ENCODE measurements at regions not wholly inside any gene's neighbourhood (a gene's known extent, or its start where the extent isn't known, plus 50 kb on each side); places are given as distances from the start of the nearest gene placed in this dataset.

DNA sequence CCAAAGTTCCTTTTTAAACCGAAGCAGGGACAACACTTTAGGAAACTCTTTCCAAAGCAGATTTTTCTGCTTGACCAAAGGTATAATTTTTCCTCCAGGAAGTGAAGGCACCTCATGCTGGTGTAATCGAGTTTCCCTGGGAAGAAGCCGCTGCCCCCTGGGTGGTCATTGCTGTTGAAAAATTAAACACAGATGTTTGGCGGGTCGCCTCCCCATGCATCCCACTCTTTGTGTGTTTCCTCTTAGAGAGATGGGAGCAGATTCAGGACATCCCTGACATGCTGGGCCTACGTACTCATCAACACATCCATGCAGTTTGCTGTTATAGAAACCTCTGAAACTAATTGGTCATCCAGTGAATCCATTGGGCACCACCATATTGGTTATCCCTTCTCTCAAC lies 179.2 kb upstream of the HCCS start:
- no peak overlapping the region for H3K27ac Mint-ChIP-seq
- no peaks in the 10 kb centered on the region for H3K9me3 Mint-ChIP-seq
- H3K27me3 Mint-ChIP-seq (ENCODE audit: low read depth), result no peaks in the 10 kb centered on the region
- H3K4me1 Mint-ChIP-seq (ENCODE audit: low read depth), result no peaks in the 10 kb centered on the region
- no peak for DNase-seq (ENCODE audit: low spot score)
- no peaks in the 10 kb centered on the region for H3K36me3 Mint-ChIP-seq (ENCODE audit: low read depth)
- intact Hi-C loops (cut with micrococcal nuclease), result no loop called here
- H3K4me3 Mint-ChIP-seq (ENCODE audit: low read depth), result no peak overlapping the region

DNA sequence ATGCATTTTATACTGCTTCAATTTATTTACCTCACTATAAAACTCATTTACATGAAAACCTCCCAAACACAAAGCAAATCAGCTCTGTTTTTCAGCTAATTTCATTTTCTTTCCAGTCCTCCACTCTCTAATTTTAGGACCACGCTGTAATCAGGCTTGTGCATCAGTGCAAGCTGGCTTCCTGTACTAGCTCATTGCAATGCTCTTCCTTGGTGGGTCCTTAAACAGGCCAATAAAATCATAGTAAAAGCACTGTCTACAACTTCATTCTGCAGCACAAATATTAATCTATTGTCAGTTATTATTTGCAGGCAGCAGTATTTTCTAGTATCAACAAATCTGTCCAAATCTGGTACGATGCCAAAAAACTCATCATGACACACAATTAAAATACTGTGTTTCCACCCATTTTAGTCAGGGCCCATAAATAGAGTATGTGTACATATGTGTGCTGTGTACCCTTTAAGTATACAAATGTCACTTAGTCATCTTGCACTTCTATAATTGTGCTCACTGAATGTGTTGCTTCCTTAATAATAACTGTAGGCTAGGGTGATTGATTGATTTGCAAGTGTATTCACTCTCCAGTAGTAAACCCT lies 178.2 kb upstream of the HCCS start:
- no peak for DNase-seq (ENCODE audit: low spot score)
- H3K36me3 Mint-ChIP-seq (ENCODE audit: low read depth), result no peaks in the 10 kb centered on the region
- no peak overlapping the region for H3K4me3 Mint-ChIP-seq (ENCODE audit: low read depth)
- intact Hi-C loops (cut with micrococcal nuclease), result no loop called here
- H3K27ac Mint-ChIP-seq, result no peak overlapping the region
- H3K9me3 Mint-ChIP-seq, result no peaks in the 10 kb centered on the region
- no peaks in the 10 kb centered on the region for H3K27me3 Mint-ChIP-seq (ENCODE audit: low read depth)
- H3K4me1 Mint-ChIP-seq (ENCODE audit: low read depth), result no peaks in the 10 kb centered on the region

DNA sequence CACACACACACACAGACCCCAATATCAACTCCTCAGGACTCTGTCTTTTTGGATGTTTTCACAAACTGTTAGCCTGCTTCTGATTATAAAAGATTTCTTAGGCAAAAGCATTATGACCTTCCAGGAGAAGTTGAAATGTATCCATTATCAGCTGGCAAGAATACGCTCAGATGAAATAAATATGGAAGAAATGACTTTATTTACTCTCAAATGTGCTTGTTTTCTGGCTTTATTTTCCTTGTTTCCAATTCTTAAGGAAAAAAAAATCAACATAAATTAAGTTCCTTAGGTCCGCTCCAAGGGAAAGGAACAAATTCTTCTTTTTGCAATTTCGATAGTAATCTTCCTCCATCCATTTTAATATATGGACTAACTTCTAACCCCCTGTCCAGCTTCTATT lies 175.6 kb upstream of the HCCS start:
- Mint-ChIP-seq H3K9me3 (no peaks in the 10 kb centered on the region), H3K27ac (no peak overlapping the region), H3K4me3 (ENCODE audit: low read depth) (no peak overlapping the region), H3K36me3 (ENCODE audit: low read depth) (no peaks in the 10 kb centered on the region), H3K27me3 (ENCODE audit: low read depth) (no peaks in the 10 kb centered on the region), H3K4me1 (ENCODE audit: low read depth) (no peaks in the 10 kb centered on the region)
- intact Hi-C loops (cut with micrococcal nuclease), result no loop called here
- no peak for DNase-seq (ENCODE audit: low spot score)

DNA sequence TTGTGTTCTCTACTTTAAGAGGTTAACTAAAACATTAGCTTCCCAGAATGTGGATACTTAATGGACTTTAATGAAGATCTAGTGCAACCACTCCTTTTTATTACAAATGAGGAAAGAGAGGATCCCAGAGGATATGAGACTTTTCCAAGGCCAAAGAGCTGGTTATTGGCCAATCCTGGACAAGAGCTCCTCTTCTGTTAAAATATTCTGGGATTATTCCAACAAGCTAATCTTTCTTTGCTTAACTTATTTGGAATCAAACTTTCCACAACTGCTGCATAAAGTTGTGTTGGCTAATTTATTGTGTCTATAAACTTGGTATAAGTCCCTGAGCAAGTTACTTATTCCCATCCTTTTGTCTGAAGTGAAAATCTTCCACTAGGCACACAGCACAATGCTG lies 174.2 kb upstream of the HCCS start:
- H3K27ac Mint-ChIP-seq, result no peak overlapping the region

DNA sequence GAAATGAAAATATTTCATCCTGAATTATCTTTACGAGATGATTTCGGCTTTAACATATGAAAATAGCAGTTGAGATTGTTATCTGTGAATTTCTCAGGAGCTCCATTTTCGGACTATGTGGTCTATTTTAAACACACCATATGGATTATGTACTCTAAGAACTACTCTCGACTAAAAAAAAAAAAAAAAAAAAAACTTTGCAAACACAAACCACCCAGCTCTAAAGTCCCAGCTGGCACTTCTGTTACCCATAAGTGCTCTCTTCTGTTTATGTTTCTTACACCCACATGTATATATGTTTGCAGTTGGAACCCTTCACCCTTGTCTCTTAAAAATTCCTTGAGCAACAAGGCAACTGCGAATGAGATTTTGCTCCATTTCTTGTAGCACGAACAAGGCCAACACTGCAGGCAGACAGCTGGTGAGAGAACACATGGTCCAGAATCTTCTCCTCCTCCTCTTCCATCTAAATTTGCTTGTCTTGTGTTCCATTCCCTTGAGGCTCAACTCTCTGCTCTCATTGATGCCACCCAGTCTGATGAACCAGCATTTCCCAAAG lies 172.7 kb upstream of the HCCS start:
- Mint-ChIP-seq H3K36me3 (ENCODE audit: low read depth) (no peaks in the 10 kb centered on the region), H3K27me3 (ENCODE audit: low read depth) (no peaks in the 10 kb centered on the region), H3K4me1 (ENCODE audit: low read depth) (no peaks in the 10 kb centered on the region), H3K4me3 (ENCODE audit: low read depth) (no peak overlapping the region), H3K27ac (no peak overlapping the region), H3K9me3 (no peaks in the 10 kb centered on the region)
- intact Hi-C loops (cut with micrococcal nuclease), result no loop called here
- no peak for DNase-seq (ENCODE audit: low spot score)

More for the DNA sequence above, 174.2 kb upstream of the HCCS start:
- no peaks in the 10 kb centered on the region for H3K9me3 Mint-ChIP-seq
- intact Hi-C loops (cut with micrococcal nuclease), result no loop called here
- no peak for DNase-seq (ENCODE audit: low spot score)
- H3K36me3 Mint-ChIP-seq (ENCODE audit: low read depth), result no peaks in the 10 kb centered on the region
- no peaks in the 10 kb centered on the region for H3K27me3 Mint-ChIP-seq (ENCODE audit: low read depth)
- H3K4me1 Mint-ChIP-seq (ENCODE audit: low read depth), result no peaks in the 10 kb centered on the region
- no peak overlapping the region for H3K4me3 Mint-ChIP-seq (ENCODE audit: low read depth)

DNA sequence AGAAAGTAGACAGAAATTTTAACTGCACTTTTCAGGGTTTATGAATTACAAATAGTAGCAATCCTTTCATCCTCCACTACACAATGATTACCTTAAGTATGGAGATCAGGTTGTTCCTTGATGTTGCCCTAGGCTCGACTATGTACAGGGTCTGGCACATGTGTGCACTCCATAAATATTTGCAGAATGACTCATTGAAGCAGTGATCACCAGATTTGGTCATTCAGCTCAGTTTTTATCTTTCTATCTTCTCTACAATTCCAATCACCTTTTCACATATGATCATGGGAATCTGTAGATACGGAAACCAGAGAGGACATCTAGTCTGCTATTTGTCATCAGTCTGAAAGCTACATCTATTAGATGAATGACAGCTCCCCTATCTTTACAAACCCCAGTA lies 171.7 kb upstream of the HCCS start:
- Mint-ChIP-seq H3K27me3 (ENCODE audit: low read depth) (no peaks in the 10 kb centered on the region), H3K4me1 (ENCODE audit: low read depth) (no peaks in the 10 kb centered on the region), H3K9me3 (no peaks in the 10 kb centered on the region), H3K36me3 (ENCODE audit: low read depth) (no peaks in the 10 kb centered on the region), H3K27ac (no peak overlapping the region), H3K4me3 (ENCODE audit: low read depth) (no peak overlapping the region)
- no peak for DNase-seq (ENCODE audit: low spot score)
- intact Hi-C loops (cut with micrococcal nuclease), result no loop called here

DNA sequence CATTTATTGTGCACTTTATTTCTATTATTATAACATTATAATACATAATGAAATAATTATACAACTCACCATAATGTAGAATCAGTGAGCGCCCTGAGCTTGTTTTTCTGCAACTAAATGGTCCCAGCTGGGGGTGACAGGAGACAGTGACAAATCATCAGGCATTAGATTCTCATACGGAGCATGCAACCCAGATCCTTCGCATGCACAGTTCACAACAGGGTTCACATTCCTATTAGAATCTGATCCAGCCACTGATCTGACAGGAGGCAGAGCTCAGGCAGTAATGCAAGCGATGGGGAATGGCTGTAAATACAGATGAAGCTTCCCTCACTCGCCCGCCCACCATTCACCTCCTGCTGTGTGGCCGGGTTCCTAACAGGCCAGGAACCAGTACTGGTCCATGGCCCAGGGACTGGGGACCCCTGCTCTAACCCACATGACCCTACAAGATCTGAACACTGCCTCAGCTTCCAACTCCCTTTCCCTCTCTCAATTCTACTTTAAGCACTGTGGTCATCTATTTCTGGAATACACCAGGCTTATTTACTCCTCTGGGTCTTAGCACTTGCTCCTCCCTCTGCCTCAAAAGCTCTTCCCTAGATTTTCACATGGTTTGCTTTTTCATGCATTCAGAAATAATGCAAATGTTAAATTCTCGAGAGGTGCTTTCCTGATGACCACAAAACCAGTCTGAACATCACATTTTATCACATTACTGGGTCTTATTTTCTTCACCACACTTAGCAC lies 166.8 kb upstream of the HCCS start:
- H3K27me3 Mint-ChIP-seq (ENCODE audit: low read depth), result no peaks in the 10 kb centered on the region
- no peaks in the 10 kb centered on the region for H3K4me1 Mint-ChIP-seq (ENCODE audit: low read depth)
- no peak overlapping the region for H3K27ac Mint-ChIP-seq
- no peak overlapping the region for H3K4me3 Mint-ChIP-seq (ENCODE audit: low read depth)
- H3K36me3 Mint-ChIP-seq (ENCODE audit: low read depth), result no peaks in the 10 kb centered on the region
- H3K9me3 Mint-ChIP-seq, result no peaks in the 10 kb centered on the region
- intact Hi-C loops (cut with micrococcal nuclease), result no loop called here
- DNase-seq (ENCODE audit: low spot score), result no peak

DNA sequence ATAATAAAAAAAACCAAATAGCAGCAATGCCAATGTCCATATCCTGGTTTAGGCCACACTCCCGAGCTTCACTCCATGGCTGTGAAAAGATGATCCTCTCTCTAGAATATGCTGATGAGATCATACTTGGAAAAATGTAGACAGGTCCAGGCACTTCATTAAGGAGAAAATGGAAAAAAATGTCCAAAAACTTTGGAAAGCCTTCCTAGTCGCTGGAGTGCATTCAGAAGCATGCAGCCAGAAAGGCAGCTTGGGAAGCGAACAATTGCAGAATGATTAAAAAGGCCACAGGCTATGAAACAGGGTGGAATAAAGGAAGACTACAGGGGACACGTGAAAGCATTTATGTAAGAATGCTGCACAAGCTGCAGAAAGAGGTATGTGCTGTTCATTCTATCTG lies 165.6 kb upstream of the HCCS start:
- Mint-ChIP-seq H3K9me3 (peaks cover 6% of the 10 kb centered on the region), H3K27ac (no peak overlapping the region)

DNA sequence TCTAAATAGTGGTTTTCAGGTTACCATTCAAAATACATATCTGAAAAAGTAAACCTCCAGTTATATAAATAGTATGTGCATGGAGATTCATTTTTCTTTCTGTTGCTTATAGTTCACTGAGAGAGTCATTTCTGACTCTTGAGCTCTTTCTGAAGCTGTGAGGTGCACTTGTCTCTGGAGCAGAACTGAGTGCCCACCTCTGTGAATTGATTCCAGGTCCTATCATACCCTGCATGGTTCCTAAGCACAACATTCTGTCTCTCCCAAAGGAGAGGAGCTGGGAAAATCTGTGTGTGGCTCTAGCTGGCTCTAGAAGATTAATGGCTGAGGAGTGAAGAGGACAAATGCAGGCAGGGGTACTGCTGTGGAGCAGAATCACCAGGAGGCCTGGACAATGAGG lies 161.6 kb upstream of the HCCS start:
- Mint-ChIP-seq H3K36me3 (ENCODE audit: low read depth) (no peaks in the 10 kb centered on the region), H3K4me3 (ENCODE audit: low read depth) (no peak overlapping the region), H3K4me1 (ENCODE audit: low read depth) (no peaks in the 10 kb centered on the region), H3K27me3 (ENCODE audit: low read depth) (no peaks in the 10 kb centered on the region), H3K9me3 (peaks cover 12% of the 10 kb centered on the region), H3K27ac (no peak overlapping the region)
- intact Hi-C loops (cut with micrococcal nuclease), result no loop called here
- no peak for DNase-seq (ENCODE audit: low spot score)

More for the DNA sequence above, 165.6 kb upstream of the HCCS start:
- DNase-seq (ENCODE audit: low spot score), result no peak
- intact Hi-C loops (cut with micrococcal nuclease), result no loop called here
- Mint-ChIP-seq H3K36me3 (ENCODE audit: low read depth) (no peaks in the 10 kb centered on the region), H3K27me3 (ENCODE audit: low read depth) (no peaks in the 10 kb centered on the region), H3K4me3 (ENCODE audit: low read depth) (no peak overlapping the region), H3K4me1 (ENCODE audit: low read depth) (no peaks in the 10 kb centered on the region)

DNA sequence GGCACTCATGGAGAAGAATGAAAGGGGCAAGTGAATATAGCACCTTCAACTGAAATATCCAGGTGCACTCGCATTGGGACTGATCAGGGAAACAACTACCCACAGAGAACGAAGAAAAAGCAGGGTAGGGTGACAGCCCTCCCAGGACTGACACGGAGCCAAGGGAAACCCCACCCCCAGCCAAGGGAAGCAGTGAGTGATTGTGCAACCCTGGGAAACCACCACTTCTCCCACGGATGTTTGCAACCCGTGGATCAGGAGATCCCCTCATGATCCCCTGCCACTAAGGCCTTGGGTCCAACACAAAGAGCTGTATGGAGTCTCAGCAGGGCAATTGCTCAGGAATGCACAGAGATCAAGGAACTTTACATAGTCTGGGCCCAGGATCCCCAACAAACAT lies 158.5 kb upstream of the HCCS start:
- H3K27ac Mint-ChIP-seq, result no peak overlapping the region
- H3K9me3 Mint-ChIP-seq, result peaks cover 37% of the 10 kb centered on the region
- H3K4me1 Mint-ChIP-seq (ENCODE audit: low read depth), result no peaks in the 10 kb centered on the region
- H3K4me3 Mint-ChIP-seq (ENCODE audit: low read depth), result no peak overlapping the region
- no peaks in the 10 kb centered on the region for H3K36me3 Mint-ChIP-seq (ENCODE audit: low read depth)
- no peak for DNase-seq (ENCODE audit: low spot score)
- H3K27me3 Mint-ChIP-seq (ENCODE audit: low read depth), result no peaks in the 10 kb centered on the region
- intact Hi-C loops (cut with micrococcal nuclease), result no loop called here

DNA sequence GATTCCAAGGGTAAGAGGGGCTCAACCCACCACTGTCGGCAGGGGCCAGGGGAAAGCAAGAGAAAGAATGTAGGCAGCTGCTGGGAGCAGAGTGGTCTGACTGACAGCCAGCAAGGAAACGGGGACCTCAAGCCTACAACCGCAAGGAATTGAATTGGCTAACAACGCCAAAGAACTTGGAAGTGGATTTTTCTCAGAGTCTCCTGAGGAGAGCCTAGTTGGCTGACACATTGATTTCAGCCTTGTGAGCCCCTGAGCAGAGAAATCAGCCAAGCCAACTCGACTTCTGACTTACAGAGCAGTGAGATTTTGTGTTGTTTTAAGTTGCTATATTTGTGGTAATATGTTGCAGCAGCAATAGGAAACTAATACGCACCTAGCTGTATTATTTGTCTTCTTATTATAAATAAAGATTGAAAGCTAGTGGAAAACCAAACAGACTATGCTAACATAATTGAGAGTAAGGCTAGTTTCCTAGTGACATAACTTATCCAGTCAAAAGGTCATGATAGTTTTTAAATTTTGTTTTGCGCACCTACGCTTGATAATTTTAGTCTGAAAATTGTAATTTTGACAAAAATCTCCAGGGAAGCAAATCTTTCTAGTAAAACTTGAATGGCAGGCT lies 145.8 kb upstream of the HCCS start:
- intact Hi-C loops (cut with micrococcal nuclease), result no loop called here
- Mint-ChIP-seq H3K4me1 (ENCODE audit: low read depth) (no peaks in the 10 kb centered on the region), H3K9me3 (no peaks in the 10 kb centered on the region)

DNA sequence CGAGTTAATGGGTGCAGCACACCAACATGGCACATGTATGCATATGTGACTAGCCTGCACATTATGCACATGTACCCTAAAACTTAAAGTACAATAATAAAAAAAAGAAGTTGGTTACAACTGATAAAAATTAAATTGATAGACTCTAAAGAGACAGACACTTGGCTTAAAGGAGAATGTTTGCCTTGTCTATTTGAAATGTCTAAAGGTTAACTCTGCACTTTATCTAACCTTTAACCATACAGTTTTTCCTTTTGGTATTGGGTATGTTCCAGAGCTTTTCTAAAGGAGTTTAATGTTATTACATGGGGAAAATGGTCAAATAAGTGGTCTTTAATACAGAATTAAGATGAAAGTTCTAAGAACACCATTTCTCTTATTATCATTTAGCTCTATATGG lies 145.1 kb upstream of the HCCS start:
- Mint-ChIP-seq H3K9me3 (peaks cover 3% of the 10 kb centered on the region), H3K36me3 (ENCODE audit: low read depth) (no peaks in the 10 kb centered on the region), H3K4me1 (ENCODE audit: low read depth) (no peaks in the 10 kb centered on the region), H3K27me3 (ENCODE audit: low read depth) (no peaks in the 10 kb centered on the region), H3K27ac (no peak overlapping the region), H3K4me3 (ENCODE audit: low read depth) (no peak overlapping the region)
- no peak for DNase-seq (ENCODE audit: low spot score)
- intact Hi-C loops (cut with micrococcal nuclease), result no loop called here

More for the DNA sequence above, 145.8 kb upstream of the HCCS start:
- no peak overlapping the region for H3K27ac Mint-ChIP-seq
- no peaks in the 10 kb centered on the region for H3K27me3 Mint-ChIP-seq (ENCODE audit: low read depth)
- no peak overlapping the region for H3K4me3 Mint-ChIP-seq (ENCODE audit: low read depth)
- H3K36me3 Mint-ChIP-seq (ENCODE audit: low read depth), result no peaks in the 10 kb centered on the region
- DNase-seq (ENCODE audit: low spot score), result no peak

DNA sequence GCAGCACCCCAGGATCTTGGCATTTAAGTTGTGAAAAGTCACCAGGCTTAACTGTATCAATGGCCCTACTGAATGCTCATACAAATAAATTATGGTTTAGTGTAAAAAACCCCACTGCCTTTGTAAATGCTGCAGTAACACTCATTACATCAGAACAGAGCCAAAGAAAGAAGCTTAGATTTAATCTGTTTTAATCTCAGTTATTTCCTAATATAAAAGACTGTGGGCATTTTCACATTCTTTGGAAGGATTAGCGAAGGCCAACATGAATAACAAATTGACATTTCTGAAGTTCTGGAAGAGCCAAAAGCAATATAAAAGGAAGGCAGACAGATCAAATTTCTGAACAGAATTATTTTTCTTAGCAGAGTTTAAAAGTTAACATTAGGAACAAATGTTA lies 140.0 kb upstream of the HCCS start:
- no peak overlapping the region for H3K4me3 Mint-ChIP-seq (ENCODE audit: low read depth)
- intact Hi-C loops (cut with micrococcal nuclease), result no loop called here
- peaks cover 5% of the 10 kb centered on the region for H3K9me3 Mint-ChIP-seq
- H3K36me3 Mint-ChIP-seq (ENCODE audit: low read depth), result no peaks in the 10 kb centered on the region
- no peak overlapping the region for H3K27ac Mint-ChIP-seq
- no peak for DNase-seq (ENCODE audit: low spot score)
- H3K4me1 Mint-ChIP-seq (ENCODE audit: low read depth), result no peaks in the 10 kb centered on the region
- no peaks in the 10 kb centered on the region for H3K27me3 Mint-ChIP-seq (ENCODE audit: low read depth)

Measured in activated T-helper 2 cell treated with anti-CD3 and anti-CD28 coated beads, Interferon-gamma antibody, Interleukin-2, Interleukin-4, amounts not matched to agents 10 μg/mL and 5 μg/mL and 100 μg/mL, durations not matched to agents 14 hours and 24 hours and 36 hours (primary cell).